HG03571 (cell line): ENCODE measurements at regions not wholly inside any gene's neighbourhood (a gene's known extent, or its start where the extent isn't known, plus 50 kb on each side); places are given as distances from the start of the nearest gene placed in this dataset.
A peak's percentile ranks its signal among the peaks of the same experiment; 100 is the strongest.

Experiments
- ATAC-seq: cut with Tn5 transposase; IDR thresholded peaks from one replicate; pipeline ENCODE4 v1.9.1; 2021; ENCODE audit not compliant: unreplicated experiment

GRCh38 chr6:148186916-148187315 lies 155.7 kb upstream of the SASH1 start:
- ATAC-seq, result no peak

GRCh38 chr6:148192310-148192709 lies 150.3 kb upstream of the SASH1 start:
- ATAC-seq, result no peak

- no peak for ATAC-seq
Observed at GRCh38 chr6:148193063-148193680, 149.5 kb upstream of the SASH1 start.

- ATAC-seq, result no peak
Observed at GRCh38 chr6:148195511-148195910, 147.1 kb upstream of the SASH1 start.

GRCh38 chr6:148199584-148199983 lies 143.1 kb upstream of the SASH1 start:
- no peak for ATAC-seq

GRCh38 chr6:148200293-148200692 lies 142.3 kb upstream of the SASH1 start:
- ATAC-seq, result no peak

GRCh38 chr6:148200781-148201180 lies 141.9 kb upstream of the SASH1 start:
- ATAC-seq, result no peak

GRCh38 chr6:148203281-148203925 lies 139.2 kb upstream of the SASH1 start:
- ATAC-seq, result no peak

GRCh38 chr6:148203970-148204369 lies 138.7 kb upstream of the SASH1 start:
- ATAC-seq, result peak; percentile 100

GRCh38 chr6:148208298-148208697 lies 134.3 kb upstream of the SASH1 start:
- no peak for ATAC-seq

- no peak for ATAC-seq
Observed at GRCh38 chr6:148211777-148212324, 130.8 kb upstream of the SASH1 start.

- ATAC-seq, result no peak
Observed at GRCh38 chr6:148212366-148212765, 130.3 kb upstream of the SASH1 start.

GRCh38 chr6:148213366-148213765 lies 129.3 kb upstream of the SASH1 start:
- ATAC-seq, result no peak

GRCh38 chr6:148214667-148215066 lies 128.0 kb upstream of the SASH1 start:
- ATAC-seq, result no peak

GRCh38 chr6:148217051-148217450 lies 125.6 kb upstream of the SASH1 start:
- no peak for ATAC-seq

- ATAC-seq, result no peak
Observed at GRCh38 chr6:148217921-148218320, 124.7 kb upstream of the SASH1 start.

- ATAC-seq, result no peak
Observed at GRCh38 chr6:148218542-148219258, 123.9 kb upstream of the SASH1 start.

GRCh38 chr6:148221196-148221979 lies 121.2 kb upstream of the SASH1 start:
- no peak for ATAC-seq

- ATAC-seq, result no peak
Observed at GRCh38 chr6:148222376-148222775, 120.3 kb upstream of the SASH1 start.

- no peak for ATAC-seq
Observed at GRCh38 chr6:148222846-148223245, 119.8 kb upstream of the SASH1 start.

- ATAC-seq, result no peak
Observed at GRCh38 chr6:148223424-148223842, 119.2 kb upstream of the SASH1 start.
